RPMI8226 (cell line): ENCODE measurements at regions not wholly inside any gene's neighbourhood (a gene's known extent, or its start where the extent isn't known, plus 50 kb on each side); places are given as distances from the start of the nearest gene placed in this dataset.

Experiments
- DNase-seq: peaks from one replicate; pipeline ENCODE4 v3.0.0-alpha.2; 2015

DNA sequence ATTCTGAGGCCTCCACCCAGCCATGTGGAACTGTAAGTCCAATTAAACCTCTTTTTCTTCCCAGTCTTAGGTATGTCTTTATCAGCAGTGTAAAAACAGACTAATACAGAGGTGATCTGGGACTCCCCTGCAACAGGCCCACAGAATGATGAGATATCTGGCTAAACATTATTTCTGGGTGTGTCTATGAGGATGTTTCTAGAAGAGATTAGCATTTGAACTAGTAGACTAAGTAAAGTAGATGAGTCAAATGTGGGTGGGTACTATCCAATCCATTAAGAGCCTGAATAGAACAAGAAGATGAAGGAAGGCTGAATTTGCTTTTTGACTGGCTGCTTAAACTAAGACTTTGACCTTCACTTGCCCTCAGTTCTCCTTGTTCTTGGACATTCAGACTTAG lies 396.5 kb upstream of the LRRC7 start:
- DNase-seq: no peak

DNA sequence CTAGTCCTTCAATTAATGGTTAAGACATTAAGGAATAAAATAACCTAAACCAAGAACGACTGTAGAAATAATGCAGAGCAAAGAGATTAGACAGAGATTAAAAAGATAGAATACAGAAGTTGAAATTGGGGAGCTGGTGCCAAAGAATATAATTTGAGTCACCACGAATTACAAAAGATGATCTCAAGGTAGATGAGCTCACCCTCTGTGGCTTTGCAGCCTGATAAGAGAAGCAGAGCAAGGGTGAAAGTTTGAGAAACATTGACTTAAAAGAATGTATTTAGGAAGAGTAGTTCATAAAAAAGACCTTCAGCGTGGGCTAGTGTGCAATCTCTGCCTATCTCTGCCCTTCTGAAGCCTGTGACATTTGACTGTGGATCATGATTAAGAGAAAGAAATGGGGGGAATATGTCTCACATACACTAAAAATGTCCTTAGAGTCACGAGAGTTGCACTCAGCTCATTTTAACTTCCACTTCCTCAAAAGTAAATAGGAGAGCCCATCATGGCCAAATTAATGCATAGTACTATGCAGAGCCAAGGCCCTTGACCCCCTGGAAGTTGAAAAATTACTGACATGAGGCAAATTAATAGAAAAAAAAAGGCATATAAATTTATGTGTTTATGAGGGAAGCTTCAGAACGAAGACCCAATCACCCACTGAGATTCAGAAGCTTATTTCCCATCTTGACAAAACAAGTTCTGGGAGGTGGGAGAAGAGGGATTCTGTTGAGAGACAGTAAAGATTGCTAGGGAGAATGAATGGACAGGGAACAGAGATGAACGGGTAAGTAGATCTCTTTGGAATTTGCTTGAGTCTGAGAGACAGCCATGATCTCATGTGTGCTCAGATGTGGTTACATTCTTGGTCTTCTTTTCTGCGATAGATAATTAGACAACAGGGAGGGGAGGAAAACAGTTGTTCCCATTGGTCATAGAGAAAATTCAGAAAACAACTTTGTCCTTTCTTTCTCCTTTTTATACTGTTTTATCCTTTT lies 395.4 kb upstream of the LRRC7 start:
- no peak for DNase-seq

DNA sequence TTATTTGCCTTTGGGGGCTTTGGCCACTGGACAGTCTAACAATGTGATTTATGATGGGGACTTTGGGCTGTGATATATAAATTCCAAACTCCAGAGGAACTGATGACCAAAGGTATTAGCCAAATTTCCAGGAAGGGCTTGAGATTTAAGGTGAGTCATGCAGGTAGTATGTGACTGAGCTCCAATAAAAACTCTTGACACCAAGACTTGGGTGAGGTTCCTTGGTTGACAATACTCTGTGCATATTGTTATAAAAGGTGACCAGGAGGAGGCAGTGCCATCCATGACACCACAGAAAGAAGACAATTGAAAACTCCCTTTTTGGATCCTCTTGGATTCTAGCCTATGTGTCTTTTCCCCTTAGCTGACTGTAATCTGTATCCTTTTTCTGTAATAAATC lies 392.7 kb upstream of the LRRC7 start:
- no peak for DNase-seq

DNA sequence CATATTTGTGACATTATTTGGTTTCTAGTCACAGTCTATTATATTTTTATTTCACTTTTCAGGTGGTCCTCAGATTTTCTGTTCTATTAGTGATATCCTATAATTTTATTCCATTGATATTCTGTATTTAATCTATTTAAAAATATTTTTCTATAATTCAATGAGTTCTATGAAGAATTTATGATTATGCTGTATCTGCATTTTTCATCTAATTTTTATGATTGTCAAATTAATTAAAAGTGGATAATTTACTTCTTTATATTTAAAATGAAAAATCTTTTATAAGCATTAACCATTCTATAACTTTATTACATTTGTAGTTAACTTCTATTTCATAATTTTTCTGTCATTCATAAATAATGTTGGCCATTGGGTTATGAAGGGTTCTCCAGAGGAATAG lies 387.4 kb upstream of the LRRC7 start:
- DNase-seq: no peak

DNA sequence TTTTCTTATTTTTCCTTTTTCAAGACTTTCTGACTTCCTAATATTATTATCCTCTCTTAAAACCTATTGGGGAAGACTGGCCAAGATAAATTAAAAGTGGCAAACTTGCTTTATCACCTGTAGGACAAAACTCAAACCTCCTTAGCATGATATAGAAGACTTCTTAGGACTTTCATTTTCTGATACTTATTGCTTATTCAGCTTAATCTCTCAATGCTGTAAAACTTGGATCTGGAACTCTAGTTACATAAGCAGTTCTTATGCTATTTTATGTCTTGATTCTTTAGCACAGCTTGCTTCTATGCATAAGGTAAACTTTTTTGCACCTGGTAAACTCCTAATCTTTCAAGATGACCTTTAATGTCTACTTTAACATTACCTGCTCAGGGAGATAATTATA lies 382.3 kb upstream of the LRRC7 start:
- DNase-seq: no peak

DNA sequence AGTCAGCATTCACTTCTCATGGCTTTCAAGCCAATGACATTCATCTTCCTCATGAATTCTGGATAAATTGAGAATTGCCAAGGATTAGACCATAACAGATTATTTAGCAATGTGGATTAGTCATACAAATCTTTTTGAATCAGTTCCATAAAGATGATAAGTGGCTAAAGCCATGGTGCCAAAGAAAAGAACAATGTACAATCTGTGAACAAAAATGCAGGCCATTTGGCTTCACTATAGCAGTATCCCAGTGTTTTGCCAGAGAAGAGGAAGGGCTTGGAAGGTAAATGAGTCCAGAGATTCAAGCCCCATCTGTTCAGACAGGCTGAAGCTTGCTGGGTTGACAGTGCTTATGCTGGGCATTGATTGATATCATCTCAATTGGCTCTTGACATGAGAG lies 376.4 kb upstream of the LRRC7 start:
- no peak for DNase-seq

DNA sequence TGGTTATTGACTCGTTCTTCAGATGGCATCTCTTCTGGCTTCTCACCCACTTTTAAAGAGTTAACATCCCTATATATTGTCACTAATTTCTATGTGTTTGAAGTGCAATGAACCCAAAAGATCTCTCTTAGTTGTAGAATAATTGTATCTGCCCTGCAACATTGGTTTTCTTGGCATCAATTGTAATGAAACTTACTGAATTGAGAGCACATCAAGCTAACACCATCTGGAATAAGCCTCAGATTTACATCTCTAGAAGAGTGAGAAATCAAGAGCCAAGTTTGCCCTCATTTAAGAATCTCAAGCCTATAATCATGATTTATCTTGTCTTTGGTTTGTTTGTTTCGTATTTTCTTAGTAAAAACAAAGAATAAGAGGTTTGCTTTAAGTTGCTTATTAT lies 372.6 kb upstream of the LRRC7 start:
- DNase-seq: no peak

DNA sequence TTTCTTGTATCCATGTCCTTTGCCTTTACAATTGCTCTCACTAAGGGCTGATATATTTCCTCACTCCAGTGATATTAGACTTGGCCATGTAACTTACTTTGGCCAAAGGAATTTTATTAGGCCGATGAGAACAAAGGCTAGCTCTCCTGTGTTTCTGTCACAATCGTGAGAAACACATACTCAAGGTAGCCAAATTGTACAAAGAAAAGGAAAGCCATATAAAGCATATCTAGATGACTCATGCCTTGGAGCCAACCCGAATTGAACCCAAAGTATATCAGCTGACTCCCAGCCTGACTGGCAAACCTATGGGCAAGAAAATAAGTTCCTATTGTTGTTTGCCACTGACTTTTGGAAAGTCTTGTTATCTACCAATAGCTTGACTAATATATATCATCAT lies 371.7 kb upstream of the LRRC7 start:
- no peak for DNase-seq

DNA sequence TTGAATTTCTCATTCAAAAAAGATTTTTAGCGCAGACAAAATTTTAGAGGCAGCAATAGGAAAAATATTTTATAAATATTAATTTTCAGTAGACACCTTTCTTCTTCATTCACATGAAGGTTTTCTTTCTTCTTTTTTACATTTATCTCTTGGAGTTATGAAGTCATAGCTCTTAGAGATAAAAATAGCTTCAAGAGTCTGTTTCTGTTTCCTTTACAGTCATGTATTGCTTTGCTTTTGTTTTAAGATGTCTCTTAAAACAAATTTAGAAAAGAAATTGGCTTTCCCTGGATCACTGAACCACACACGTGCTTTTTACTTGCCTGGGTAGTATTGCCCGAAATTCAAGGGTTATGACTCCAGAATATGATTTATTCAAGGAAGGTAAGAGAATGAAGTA lies 369.9 kb upstream of the LRRC7 start:
- DNase-seq: no peak

DNA sequence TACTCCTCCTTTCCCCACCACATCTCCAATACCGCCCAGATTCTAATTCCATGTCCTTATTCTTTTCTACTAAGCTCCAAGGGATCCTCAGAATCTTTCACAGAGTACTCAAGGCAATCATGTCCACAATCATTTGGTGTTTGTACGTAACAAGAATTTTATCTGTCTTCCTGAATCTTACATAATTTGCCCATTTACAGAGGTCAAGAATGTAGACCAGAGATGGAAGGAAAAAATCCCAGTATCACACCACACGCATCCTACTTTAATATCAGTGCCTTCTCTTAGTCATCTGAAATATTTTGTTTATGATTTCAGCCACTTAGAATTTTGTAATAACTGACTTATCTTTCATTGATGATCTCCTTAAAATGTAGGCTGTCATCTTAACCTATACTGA lies 366.0 kb upstream of the LRRC7 start:
- no peak for DNase-seq

DNA sequence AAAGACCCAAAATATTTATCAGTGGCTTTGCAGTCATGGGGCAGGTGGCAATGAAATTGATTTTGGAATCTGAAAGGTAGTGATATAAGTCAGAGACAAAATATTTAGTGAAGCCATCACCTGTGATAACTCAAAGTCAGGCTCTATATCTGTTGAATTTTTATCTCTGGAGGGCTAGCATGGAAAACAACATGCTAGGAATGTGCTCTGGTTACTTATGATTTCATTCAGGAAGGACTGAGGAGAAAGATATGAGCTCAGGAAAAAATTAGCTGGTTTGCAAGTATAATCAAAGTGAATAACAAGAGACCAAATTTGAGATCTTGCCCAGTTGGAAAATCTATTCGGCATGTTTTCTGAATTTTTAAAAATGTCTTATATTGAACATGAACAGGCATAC lies 364.6 kb upstream of the LRRC7 start:
- no peak for DNase-seq

DNA sequence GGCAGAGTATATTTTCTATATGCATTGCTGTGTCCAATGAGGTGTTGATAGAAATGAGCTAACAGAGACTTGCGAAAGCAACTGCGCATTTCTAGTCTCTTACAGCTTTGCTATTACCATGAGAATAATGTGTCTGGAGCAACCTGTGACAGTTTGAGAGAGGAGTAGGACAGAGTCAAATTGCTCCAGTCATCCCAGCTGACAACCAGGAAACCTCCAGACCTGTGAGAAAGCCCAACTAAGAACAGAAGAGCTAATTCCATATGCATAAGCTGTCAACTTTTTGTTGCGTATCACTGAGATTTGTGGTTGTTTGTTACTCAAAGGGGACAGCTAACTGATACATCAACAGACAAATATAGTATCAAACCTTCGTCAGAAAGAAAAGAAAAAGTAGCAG lies 354.1 kb upstream of the LRRC7 start:
- DNase-seq: no peak

DNA sequence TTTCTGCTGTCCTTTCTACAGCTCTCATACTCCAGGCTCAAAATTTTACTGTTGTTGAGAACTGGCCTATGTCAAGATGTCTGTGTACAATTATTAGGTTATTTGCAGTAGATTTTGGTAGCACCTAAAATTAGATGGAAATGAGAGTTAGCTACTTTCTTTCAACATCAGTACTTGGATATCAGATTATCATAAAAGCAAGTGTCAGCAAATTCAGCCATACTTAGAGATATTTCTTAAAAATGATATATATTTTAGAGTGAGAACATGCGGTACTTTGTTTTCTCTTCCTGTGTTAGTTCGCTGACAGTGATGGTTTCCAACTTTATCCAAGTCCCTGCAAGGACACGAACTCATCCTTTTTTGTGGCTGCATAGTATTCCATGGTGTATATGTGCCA lies 351.8 kb upstream of the LRRC7 start:
- no peak for DNase-seq

DNA sequence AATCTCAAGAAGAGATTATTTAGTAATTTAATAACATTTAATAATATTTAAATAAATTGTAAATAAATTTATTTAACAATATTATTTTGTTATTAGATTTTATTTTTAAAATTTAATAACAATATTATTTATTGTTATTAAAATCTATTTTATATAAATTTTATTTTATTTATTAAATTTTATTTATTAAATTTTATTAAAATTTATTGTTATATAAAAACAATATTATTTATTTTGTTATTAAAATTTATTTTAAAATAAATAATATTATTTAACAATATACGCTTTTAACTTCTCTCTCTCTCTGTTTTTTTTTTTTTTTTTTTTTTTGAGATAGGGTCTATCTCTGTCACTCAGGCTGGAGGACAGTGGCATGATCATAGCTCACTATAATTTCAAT lies 347.1 kb upstream of the LRRC7 start:
- no peak for DNase-seq

DNA sequence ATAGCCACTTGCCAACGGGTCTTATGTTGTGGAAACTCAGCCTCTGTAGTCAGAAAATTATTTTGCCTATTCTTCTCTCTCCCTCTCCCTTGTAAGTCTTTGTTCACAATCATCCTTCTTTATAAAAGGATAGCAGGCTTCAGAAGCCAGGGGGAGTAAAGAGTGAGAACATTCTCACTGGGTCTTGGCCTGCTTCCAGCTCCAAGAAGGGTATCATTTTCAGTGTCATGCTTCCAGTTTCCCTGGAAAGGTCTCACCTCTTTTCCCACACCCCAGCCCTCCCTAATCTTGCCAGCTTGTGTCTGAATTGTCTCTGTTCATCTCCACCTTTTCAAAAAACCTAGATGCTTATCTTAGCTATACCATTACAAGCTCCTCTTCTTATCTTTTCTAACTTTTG lies 346.2 kb upstream of the LRRC7 start:
- DNase-seq: no peak

DNA sequence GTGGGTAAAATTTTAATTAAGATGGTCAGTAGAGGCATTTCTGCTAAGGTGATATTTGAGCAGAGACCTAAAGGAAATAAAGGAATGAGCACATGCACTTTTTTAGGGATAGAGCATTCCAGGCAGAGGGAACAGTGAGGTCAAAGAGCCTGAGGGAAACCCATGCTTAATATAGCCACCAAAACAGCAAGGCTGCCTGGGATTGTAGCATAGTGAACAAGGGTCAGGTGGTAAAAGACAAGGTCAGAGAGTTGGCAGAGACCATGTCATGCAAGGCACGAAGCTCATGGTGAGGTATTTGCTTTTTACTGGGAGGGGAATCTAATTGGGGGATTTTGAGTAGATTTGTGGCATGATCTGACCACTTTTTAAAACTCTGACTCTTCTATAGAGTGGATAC lies 344.6 kb upstream of the LRRC7 start:
- DNase-seq: no peak

DNA sequence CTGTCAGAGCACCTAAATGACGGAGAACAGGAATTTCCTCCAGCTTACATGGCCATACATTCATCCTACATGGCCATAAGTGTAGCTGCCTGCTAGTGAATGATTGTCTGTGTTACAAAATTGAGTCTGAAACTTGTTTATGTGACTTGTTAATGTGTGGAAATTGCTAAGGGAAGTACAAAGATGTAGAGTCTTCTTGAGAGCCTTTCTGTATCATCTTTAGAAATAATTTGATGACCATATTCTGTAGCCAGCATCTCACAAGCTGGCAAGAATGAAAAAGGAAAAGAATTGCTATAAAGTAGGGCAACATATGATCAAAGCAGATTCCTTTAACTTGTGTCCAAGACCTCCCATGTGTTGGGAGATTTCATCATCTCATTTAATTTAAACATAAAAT lies 339.2 kb upstream of the LRRC7 start:
- no peak for DNase-seq

DNA sequence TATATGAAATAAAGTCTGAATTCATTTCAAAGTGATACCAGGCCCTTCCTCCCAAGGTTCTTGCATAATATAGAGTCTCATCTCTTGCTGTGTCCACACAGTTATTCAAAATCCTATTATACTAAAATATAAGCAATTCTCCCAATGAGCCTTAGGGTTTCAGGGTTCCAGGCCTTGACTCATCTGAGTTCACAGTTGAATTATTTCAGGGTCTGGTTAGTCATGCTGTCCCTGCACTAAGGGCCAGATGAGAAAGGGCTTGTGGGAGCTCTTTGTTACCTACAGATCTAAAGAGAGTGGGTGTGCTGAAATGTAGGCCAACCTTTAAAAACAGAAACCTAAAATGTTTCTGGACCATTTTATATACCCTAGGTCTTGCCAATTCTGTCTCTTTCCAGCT lies 337.5 kb upstream of the LRRC7 start:
- no peak for DNase-seq

DNA sequence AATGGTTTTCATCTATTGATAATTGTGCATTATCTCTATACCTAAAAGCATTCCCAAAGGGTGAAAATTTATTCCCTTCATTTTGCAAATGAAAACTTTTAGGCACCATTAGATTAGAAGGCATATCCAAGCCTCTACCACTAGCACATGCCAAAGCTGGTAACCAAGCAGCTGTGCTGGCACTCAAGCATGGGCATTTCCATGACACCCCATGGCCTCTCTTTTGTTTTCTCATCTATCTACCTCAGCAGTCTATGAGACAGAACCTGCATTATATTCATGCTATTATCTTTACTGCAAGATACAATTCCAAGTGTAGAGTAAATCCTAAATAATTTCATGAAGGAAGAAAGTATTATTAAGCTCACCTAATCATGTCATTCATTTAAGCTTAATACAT lies 334.3 kb upstream of the LRRC7 start:
- DNase-seq: no peak

DNA sequence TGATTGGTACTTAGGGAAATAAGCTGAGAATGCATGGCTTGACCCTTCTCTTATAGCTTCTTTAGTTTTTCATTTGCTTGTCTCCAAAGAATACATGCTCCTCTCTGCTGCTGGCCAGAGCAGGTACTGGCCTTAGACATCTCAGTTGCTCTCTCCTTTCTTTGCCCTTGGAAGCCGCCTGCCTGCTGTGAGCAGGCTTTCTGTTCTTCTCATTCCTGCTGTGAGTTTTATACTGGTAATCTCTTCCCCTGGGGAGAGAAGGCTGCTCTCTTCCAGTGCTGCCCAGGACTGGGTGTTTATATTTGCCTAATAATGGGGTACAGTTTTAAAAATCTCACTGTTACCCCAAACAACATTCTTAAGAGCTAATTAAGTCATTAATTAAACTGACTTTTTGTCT lies 323.5 kb upstream of the LRRC7 start:
- DNase-seq: no peak

DNA sequence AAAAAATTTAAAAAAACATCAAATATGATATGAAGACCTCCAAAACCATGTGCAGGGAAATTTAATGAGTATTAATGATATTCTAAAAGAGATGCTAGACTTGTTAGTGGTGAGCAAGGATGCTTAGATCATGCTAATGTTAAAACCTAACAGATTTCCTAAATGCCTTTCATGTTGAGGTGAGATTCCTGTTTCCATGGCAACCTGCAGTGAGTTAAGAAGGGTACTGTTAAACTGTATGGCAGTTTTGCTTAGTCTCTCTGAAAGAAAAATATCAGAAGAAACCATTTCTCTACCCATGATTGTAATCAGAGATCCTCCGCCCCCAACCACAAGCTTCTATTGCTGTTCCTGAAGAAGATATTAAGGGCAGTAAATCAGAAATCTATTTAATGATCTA lies 321.6 kb upstream of the LRRC7 start:
- DNase-seq: no peak

DNA sequence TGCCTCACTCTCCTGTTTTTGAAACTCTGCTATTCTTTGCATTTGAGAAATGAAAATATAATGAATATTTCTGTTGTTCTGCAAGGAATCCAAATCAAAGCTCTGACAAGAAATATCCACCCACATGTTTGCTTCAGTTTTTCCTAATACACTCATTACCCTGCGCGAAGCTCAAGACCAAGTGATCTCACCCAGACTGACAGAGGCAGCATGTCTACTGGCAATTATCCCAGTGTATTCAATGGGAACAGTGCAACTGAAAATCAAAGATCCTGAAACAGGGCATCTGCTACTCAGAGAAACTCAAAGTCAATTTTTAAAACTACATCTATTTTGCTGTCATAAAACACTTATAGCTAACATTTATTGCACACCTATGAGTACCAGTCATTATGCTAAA lies 321.0 kb upstream of the LRRC7 start:
- no peak for DNase-seq

DNA sequence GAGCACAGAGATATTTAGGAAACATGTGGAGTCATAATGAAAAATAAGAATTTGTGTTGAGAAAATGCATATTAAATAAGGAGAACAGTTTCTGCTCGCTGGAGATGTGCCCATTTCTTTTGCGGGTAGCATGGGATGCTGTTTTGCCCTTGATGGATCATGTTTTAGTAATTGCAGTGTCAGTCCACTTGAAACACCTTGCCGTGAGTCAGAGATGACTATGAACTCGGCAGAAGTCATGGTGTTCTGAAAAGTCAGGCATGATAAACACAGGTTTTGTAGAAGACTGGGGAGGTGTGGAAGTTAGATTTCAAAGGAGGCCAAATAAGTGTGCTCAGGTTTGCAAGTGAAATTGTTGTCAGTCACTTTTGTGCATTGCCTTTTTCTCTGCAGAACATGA lies 315.0 kb upstream of the LRRC7 start:
- no peak for DNase-seq

DNA sequence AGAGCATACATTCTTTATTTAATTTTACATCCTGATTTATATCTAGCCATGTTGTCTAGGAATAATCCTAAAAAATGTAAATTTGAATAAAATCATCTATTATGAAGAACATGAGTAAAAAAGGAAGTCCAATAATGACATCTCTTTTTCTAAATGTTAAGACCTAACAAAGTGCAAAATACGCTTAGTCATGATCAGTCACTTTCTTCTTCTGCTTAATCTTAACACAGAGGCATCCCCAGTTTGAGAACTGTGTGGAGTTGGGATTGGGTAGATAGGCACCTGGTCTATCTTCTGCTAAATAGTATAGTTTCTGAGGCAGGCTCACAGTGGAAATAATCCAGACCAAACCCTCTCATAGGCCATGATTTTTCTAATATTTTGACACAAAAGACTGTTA lies 311.7 kb upstream of the LRRC7 start:
- DNase-seq: no peak

DNA sequence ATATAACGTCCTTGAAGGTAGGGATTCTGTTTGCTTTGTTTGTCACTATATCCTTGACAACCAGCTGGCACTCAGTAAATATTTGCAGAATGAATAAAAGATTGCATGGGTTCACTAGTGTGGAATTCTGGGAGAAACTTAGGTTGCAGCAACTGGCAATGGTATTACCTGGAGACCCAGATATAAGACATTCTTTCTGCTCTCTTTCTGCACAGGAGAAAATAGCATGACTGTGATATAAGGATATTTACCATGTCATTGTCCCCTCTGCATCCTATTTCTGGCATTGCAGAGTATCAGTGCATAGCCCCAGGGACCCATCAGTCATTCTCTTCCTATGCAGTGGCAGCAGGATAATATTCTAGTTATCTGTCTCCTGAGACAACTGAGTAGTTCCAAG lies 308.9 kb upstream of the LRRC7 start:
- no peak for DNase-seq
